ENCODE measurements at regions not wholly inside any gene's neighbourhood (a gene's known extent, or its start where the extent isn't known, plus 50 kb on each side); places are given as distances from the start of the nearest gene placed in this dataset.

GRCh38 chr6:115004982-115005381, 662.2 kb upstream of the HS3ST5 start:
- Mint-ChIP-seq H3K27ac (no peak overlapping the region), H3K4me3 (no peak overlapping the region), H3K27me3 (ENCODE audit: low read depth, poor library complexity) (peaks cover 2% of the 10 kb centered on the region), H3K9me3 (peaks cover 5% of the 10 kb centered on the region), H3K4me1 (no peaks in the 10 kb centered on the region), H3K36me3 (ENCODE audit: low read depth) (no peaks in the 10 kb centered on the region)
- TF ChIP-seq, protein P1, sequence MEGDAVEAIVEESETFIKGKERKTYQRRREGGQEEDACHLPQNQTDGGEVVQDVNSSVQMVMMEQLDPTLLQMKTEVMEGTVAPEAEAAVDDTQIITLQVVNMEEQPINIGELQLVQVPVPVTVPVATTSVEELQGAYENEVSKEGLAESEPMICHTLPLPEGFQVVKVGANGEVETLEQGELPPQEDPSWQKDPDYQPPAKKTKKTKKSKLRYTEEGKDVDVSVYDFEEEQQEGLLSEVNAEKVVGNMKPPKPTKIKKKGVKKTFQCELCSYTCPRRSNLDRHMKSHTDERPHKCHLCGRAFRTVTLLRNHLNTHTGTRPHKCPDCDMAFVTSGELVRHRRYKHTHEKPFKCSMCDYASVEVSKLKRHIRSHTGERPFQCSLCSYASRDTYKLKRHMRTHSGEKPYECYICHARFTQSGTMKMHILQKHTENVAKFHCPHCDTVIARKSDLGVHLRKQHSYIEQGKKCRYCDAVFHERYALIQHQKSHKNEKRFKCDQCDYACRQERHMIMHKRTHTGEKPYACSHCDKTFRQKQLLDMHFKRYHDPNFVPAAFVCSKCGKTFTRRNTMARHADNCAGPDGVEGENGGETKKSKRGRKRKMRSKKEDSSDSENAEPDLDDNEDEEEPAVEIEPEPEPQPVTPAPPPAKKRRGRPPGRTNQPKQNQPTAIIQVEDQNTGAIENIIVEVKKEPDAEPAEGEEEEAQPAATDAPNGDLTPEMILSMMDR (IDR thresholded peaks at IDR 0.05) = no peak
- no peak for DNase-seq

- H3K27me3 Mint-ChIP-seq (ENCODE audit: low read depth, poor library complexity) = peaks cover 2% of the 10 kb centered on the region
- no peak overlapping the region for H3K4me3 Mint-ChIP-seq
- no peak overlapping the region for H3K27ac Mint-ChIP-seq
- no peaks in the 10 kb centered on the region for H3K36me3 Mint-ChIP-seq (ENCODE audit: low read depth)
- TF ChIP-seq, protein P1 (IDR thresholded peaks at IDR 0.05) = no peak
- no peaks in the 10 kb centered on the region for H3K4me1 Mint-ChIP-seq
- H3K9me3 Mint-ChIP-seq = no peaks in the 10 kb centered on the region
- DNase-seq = no peak
These were observed 661.4 kb upstream of the HS3ST5 start for GRCh38 chr6:115004204-115004603.

DNA sequence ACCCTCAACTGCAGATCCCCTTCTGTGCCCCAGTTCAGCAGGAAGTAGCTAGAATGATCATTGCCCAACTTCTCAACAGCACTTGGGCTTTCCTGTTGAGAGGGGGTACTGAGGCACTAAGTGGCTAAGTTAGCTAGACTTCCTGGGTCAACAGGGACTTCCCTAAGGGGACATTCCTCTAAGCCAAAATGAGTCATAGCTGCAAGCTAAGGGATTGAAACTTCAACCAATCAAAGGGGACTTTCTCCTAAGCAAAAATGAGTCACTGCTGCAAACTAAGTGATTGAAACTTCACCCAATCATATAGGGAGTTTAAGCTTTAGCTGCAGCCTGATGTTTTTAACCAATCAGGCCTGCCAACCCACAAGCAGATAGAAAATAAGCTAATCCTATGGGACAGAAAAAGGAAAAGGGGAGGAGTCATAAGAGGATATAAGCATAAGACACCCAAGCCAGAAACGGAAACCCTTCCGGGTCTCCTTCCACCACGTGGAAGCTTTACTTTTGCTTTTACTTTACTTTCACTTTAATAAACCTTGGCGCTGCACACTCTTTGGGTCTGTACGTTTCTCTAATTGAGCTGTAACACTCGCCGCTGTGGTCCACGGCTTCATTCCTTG, 659.0 kb upstream of the HS3ST5 start:
- H3K27ac Mint-ChIP-seq = no peak overlapping the region
- H3K36me3 Mint-ChIP-seq (ENCODE audit: low read depth) = no peaks in the 10 kb centered on the region
- TF ChIP-seq, protein P1 (IDR thresholded peaks at IDR 0.05) = no peak
- DNase-seq = no peak
- H3K4me3 Mint-ChIP-seq = no peak overlapping the region
- peaks cover 2% of the 10 kb centered on the region for H3K27me3 Mint-ChIP-seq (ENCODE audit: low read depth, poor library complexity)
- H3K4me1 Mint-ChIP-seq = no peaks in the 10 kb centered on the region
- peaks cover 4% of the 10 kb centered on the region for H3K9me3 Mint-ChIP-seq

DNA sequence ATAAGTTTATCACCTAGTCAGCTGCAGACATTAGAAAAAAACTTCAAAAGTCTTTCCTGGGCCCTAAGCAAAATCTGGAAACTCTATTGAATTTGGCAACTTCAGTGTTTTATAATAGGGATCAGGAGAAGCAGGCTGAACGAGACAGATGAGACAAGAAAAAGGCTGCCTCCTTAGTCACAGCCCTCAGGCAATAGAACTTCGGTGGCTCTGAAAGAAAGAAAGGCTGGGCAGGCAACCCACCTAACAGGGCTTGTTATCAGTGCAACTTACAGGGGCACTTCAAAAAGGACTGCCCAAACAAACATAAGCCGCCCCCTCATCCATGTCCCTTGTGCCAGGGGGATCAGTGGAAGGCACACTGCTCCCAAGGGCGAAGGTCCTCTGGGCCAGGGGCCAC, 657.9 kb upstream of the HS3ST5 start:
- peaks cover 11% of the 10 kb centered on the region for H3K9me3 Mint-ChIP-seq
- H3K27me3 Mint-ChIP-seq (ENCODE audit: low read depth, poor library complexity) = peaks cover 2% of the 10 kb centered on the region
- H3K36me3 Mint-ChIP-seq (ENCODE audit: low read depth) = peaks cover 5% of the 10 kb centered on the region
- TF ChIP-seq, protein P1 (IDR thresholded peaks at IDR 0.05) = no peak
- no peak for DNase-seq
- no peak overlapping the region for H3K27ac Mint-ChIP-seq
- H3K4me3 Mint-ChIP-seq = no peak overlapping the region
- H3K4me1 Mint-ChIP-seq = peaks cover 6% of the 10 kb centered on the region

DNA sequence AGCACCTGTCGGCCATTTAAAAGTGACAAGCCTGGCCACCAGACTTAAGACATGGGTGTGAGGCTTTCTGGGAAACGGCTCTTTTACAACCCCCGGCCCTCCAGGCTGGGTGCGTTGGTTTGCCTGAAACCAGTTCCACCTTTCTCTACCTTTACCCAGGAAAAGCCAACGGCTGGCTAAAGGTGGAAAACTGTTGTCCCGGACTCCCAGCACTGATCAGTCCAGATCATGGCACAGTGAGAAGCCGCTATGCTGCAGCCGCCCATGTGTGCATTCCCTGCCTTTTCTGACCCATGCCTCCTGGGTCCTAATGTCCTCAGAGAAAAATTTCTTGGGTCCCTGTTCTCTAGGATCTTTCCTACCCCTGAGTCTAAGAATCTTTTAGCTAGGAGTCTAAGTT, 655.7 kb upstream of the HS3ST5 start:
- no peak for DNase-seq
- Mint-ChIP-seq H3K4me1 (peaks cover 20% of the 10 kb centered on the region), H3K36me3 (ENCODE audit: low read depth) (peaks cover 5% of the 10 kb centered on the region), H3K27ac (no peak overlapping the region), H3K4me3 (no peak overlapping the region), H3K9me3 (peaks cover 12% of the 10 kb centered on the region), H3K27me3 (ENCODE audit: low read depth, poor library complexity) (peaks cover 2% of the 10 kb centered on the region)
- TF ChIP-seq, protein P1 (IDR thresholded peaks at IDR 0.05) = no peak

- no peak overlapping the region for H3K4me3 Mint-ChIP-seq
These were observed 655.0 kb upstream of the HS3ST5 start for GRCh38 chr6:114997813-114998292.

More at GRCh38 chr6:114997813-114998292, 655.0 kb upstream of the HS3ST5 start:
- H3K9me3 Mint-ChIP-seq = peaks cover 12% of the 10 kb centered on the region
- H3K27me3 Mint-ChIP-seq (ENCODE audit: low read depth, poor library complexity) = no peaks in the 10 kb centered on the region
- H3K27ac Mint-ChIP-seq = no peak overlapping the region
- DNase-seq = no peak
- H3K36me3 Mint-ChIP-seq (ENCODE audit: low read depth) = peaks cover 5% of the 10 kb centered on the region
- H3K4me1 Mint-ChIP-seq = peaks cover 20% of the 10 kb centered on the region
- TF ChIP-seq, protein P1 (IDR thresholded peaks at IDR 0.05) = no peak
